DOHH2 (cell line): ENCODE measurements at regions not wholly inside any gene's neighbourhood (a gene's known extent, or its start where the extent isn't known, plus 50 kb on each side); places are given as distances from the start of the nearest gene placed in this dataset.

Experiments
- H3F3A ChIP-seq: fragments of 200-600 bp; sonication (generic), shearing (Covaris generic); 2 replicates; pipeline ENCODE4 v1.6.0; 2016; ENCODE audit warnings: antibody characterized with exemption, mild to moderate bottlenecking; ENCODE audit not compliant: control insufficient read depth, insufficient read depth
- H3K27ac ChIP-seq: fragments of 200-600 bp; sonication (generic); 2 replicates; pipeline ENCODE4 v1.5.1; 2014; ENCODE audit warnings: low read depth, mild to moderate bottlenecking, low read length, moderate library complexity
- H3K27me3 ChIP-seq: fragments of 200-600 bp; sonication (generic); 2 replicates; pipeline ENCODE4 v1.6.1; 2014; ENCODE audit warnings: mild to moderate bottlenecking, low read length, mixed read lengths; ENCODE audit not compliant: control insufficient read depth
- H3K36me3 ChIP-seq: fragments of 200-600 bp; sonication (generic); 2 replicates; pipeline ENCODE4 v1.6.1; 2014; ENCODE audit warnings: mild to moderate bottlenecking, low read length, moderate library complexity, mixed read lengths; ENCODE audit not compliant: control insufficient read depth
- H3K4me1 ChIP-seq: fragments of 200-600 bp; sonication (generic); 2 replicates; pipeline ENCODE4 v1.6.1; 2014; ENCODE audit warnings: mild to moderate bottlenecking, low read length, mixed read lengths; ENCODE audit not compliant: control insufficient read depth
- H3K4me2 ChIP-seq: fragments of 200-600 bp; sonication (generic); 2 replicates; pipeline ENCODE4 v1.6.0; 2014; ENCODE audit warnings: mild to moderate bottlenecking, low read length, moderate library complexity
- H3K4me3 ChIP-seq: fragments of 200-600 bp; sonication (generic); 2 replicates; pipeline ENCODE4 v1.5.1; 2014; ENCODE audit warnings: mild to moderate bottlenecking, low read length, mixed read lengths
- H3K79me2 ChIP-seq: fragments of 200-600 bp; sonication (generic); 2 replicates; pipeline ENCODE4 v1.6.1; 2014; ENCODE audit warnings: mild to moderate bottlenecking, low read length, mixed read lengths; ENCODE audit not compliant: control insufficient read depth
- H3K9me2 ChIP-seq: fragments of 200-600 bp; sonication (generic); replicated peaks from 2 replicates; pipeline ENCODE4 v1.6.1; 2014; ENCODE audit warnings: mild to moderate bottlenecking, low read length, mixed read lengths; ENCODE audit not compliant: control insufficient read depth
- H3K9me3 ChIP-seq: fragments of 200-600 bp; sonication (generic); 2 replicates; pipeline ENCODE4 v1.6.1; 2014; ENCODE audit warnings: antibody characterized with exemption, low read length, mixed read lengths; ENCODE audit not compliant: control insufficient read depth, insufficient read depth
- H4K20me1 ChIP-seq: fragments of 200-600 bp; sonication (generic); 2 replicates; pipeline ENCODE4 v1.6.0; 2014; ENCODE audit warnings: low read depth, mild to moderate bottlenecking, antibody characterized with exemption, low read length, moderate library complexity; ENCODE audit not compliant: control insufficient read depth, insufficient read depth
- CTCF ChIP-seq: fragments of 200-600 bp; sonication (generic); IDR thresholded peaks from one replicate; pipeline ENCODE4 v1.5.1; 2014; ENCODE audit warnings: antibody characterized with exemption, mild to moderate bottlenecking, low read depth, low read length; ENCODE audit not compliant: poor library complexity, severe bottlenecking
- EZH2phosphoT487 ChIP-seq: fragments of 200-600 bp; sonication (generic); IDR thresholded peaks from 2 replicates; pipeline ENCODE4 v1.6.1; 2017; ENCODE audit warnings: borderline replicate concordance, mild to moderate bottlenecking, antibody characterized with exemption, low read length, moderate library complexity, mixed read lengths

- Histone ChIP-seq H3K9me2 (no peaks in the 10 kb centered on the region), H3K4me3 (no peak overlapping the region), H3F3A (no peaks in the 10 kb centered on the region), H3K27me3 (no peaks in the 10 kb centered on the region), H3K4me1 (no peaks in the 10 kb centered on the region), H3K36me3 (no peaks in the 10 kb centered on the region), H3K4me2 (no peak overlapping the region), H3K79me2 (no peaks in the 10 kb centered on the region), H4K20me1 (no peaks in the 10 kb centered on the region), H3K27ac (no peak overlapping the region), H3K9me3 (no peaks in the 10 kb centered on the region)
- TF ChIP-seq CTCF, result no peak
- TF ChIP-seq EZH2phosphoT487, result no peak
These were observed 426.4 kb downstream of the INSC start for GRCh38 chr11:15541079-15541478.

GRCh38 chr11:15544353-15544752 lies 429.6 kb downstream of the INSC start:
- H3K4me3 ChIP-seq, result no peak overlapping the region
- no peaks in the 10 kb centered on the region for H3K9me3 ChIP-seq
- no peaks in the 10 kb centered on the region for H4K20me1 ChIP-seq
- H3K79me2 ChIP-seq, result no peaks in the 10 kb centered on the region
- H3K4me2 ChIP-seq, result no peak overlapping the region
- no peak overlapping the region for H3K27ac ChIP-seq
- no peaks in the 10 kb centered on the region for H3K36me3 ChIP-seq
- no peaks in the 10 kb centered on the region for H3F3A ChIP-seq
- no peaks in the 10 kb centered on the region for H3K9me2 ChIP-seq
- TF ChIP-seq EZH2phosphoT487 (no peak), CTCF (no peak)
- H3K27me3 ChIP-seq, result no peaks in the 10 kb centered on the region
- no peaks in the 10 kb centered on the region for H3K4me1 ChIP-seq

GRCh38 chr11:15547685-15548084 lies 433.0 kb downstream of the INSC start:
- no peaks in the 10 kb centered on the region for H3K79me2 ChIP-seq
- no peaks in the 10 kb centered on the region for H3K9me3 ChIP-seq
- no peaks in the 10 kb centered on the region for H3K27me3 ChIP-seq
- H3K4me1 ChIP-seq, result no peaks in the 10 kb centered on the region
- no peak overlapping the region for H3K4me2 ChIP-seq
- TF ChIP-seq CTCF, result no peak
- TF ChIP-seq EZH2phosphoT487, result no peak
- no peaks in the 10 kb centered on the region for H3K36me3 ChIP-seq
- H4K20me1 ChIP-seq, result no peaks in the 10 kb centered on the region
- H3K9me2 ChIP-seq, result no peaks in the 10 kb centered on the region
- H3K27ac ChIP-seq, result no peak overlapping the region
- no peak overlapping the region for H3K4me3 ChIP-seq
- no peaks in the 10 kb centered on the region for H3F3A ChIP-seq
